ENCODE measurements at regions not wholly inside any gene's neighbourhood (a gene's known extent, or its start where the extent isn't known, plus 50 kb on each side); places are given as distances from the start of the nearest gene placed in this dataset.
"Not testable (repeated sequence)": the region's sequence is repeated elsewhere in the genome, so short reads cannot be mapped to it uniquely, and the experiment has no call there.

GRCh38 chr6:135624402-135625295 lies 127.1 kb upstream of the AHI1 start:
- Histone ChIP-seq H3K9me3 (ENCODE audit: control extremely low read depth in 1 of 3, control insufficient read depth in 2 of 3, insufficient read depth in 1 of 3, low read length in 2 of 3) (no peaks in the 10 kb centered on the region), H4K20me1 (ENCODE audit: control insufficient read depth, insufficient read depth, low read length, poor library complexity, severe bottlenecking) (no peaks in the 10 kb centered on the region), H3K4me2 (replicated peaks; ENCODE audit: low read depth, low read length, poor library complexity, severe bottlenecking) (no peak overlapping the region), H3K4me1 (ENCODE audit: control insufficient read depth in 2 of 2, insufficient read depth in 2 of 2, low read length in 2 of 2) (no peaks in the 10 kb centered on the region), H2AFZ (ENCODE audit: insufficient read depth, low read depth, low read length, poor library complexity, severe bottlenecking) (no peak overlapping the region), H3K9ac (ENCODE audit: low read length) (no peak overlapping the region), H3K27ac (ENCODE audit: low read length in 2 of 2) (no peak overlapping the region), H3K79me2 (ENCODE audit: control insufficient read depth, insufficient read depth, low read length) (no peaks in the 10 kb centered on the region), H3K36me3 (replicated peaks in 1 of 2; ENCODE audit: control extremely low read depth in 1 of 2, control insufficient read depth in 1 of 2, extremely low read depth in 1 of 2, insufficient read depth in 2 of 2, low read length in 1 of 2) (no peaks in the 10 kb centered on the region), H3K27me3 (replicated peaks in 1 of 4; ENCODE audit: control extremely low read depth in 1 of 4, control insufficient read depth in 3 of 4, insufficient read depth in 4 of 4, low read length in 3 of 4) (no peaks in the 10 kb centered on the region), H3K4me3 (ENCODE audit: control extremely low read depth in 1 of 5, extremely low read depth in 1 of 5, insufficient read depth in 1 of 5, low read depth in 2 of 5, low read length in 4 of 5) (no peak overlapping the region)
- no peak for TF ChIP-seq EZH2 (IDR thresholded peaks at IDR 0.05; ENCODE audit: borderline replicate concordance, insufficient read depth, low read depth, low read length, poor library complexity, severe bottlenecking)
- no peak for TF ChIP-seq CTCF (IDR thresholded peaks at IDR 0.05)
- Mint-ChIP-seq H3K27me3 (no peaks in the 10 kb centered on the region), H3K4me3 (no peak overlapping the region), H3K4me1 (no peaks in the 10 kb centered on the region), H3K27ac (no peak overlapping the region), H3K9me3 (ENCODE audit: insufficient read depth) (no peaks in the 10 kb centered on the region)
- DNase-seq (no peak), ATAC-seq (ENCODE audit: low read depth) (no peak)
- ChIA-PET CTCF (interaction anchor here (0.9 kb wide), 1 partner anchor 87 kb away, joined by 3 read pairs; no protein-coding TSS in a partner anchor), POLR2A (no interaction called here)
- WGBS (ENCODE audit: insufficient coverage) = 22% methylated on average over 6 of the region's 9 CpGs
- intact Hi-C loops (cut with micrococcal nuclease) = no loop called here

- H3K27ac ChIP-seq (ENCODE audit: low read length in 2 of 2); H4K20me1 ChIP-seq (ENCODE audit: control insufficient read depth, insufficient read depth, low read length, poor library complexity, severe bottlenecking); H3K4me3 ChIP-seq (ENCODE audit: control extremely low read depth in 1 of 5, extremely low read depth in 1 of 5, insufficient read depth in 1 of 5, low read depth in 2 of 5, low read length in 4 of 5); H3K27me3 ChIP-seq (replicated peaks in 1 of 4; ENCODE audit: control extremely low read depth in 1 of 4, control insufficient read depth in 3 of 4, insufficient read depth in 4 of 4, low read length in 3 of 4); H3K4me1 Mint-ChIP-seq; CTCF ChIA-PET; ATAC-seq (ENCODE audit: low read depth); H3K4me3 Mint-ChIP-seq; H3K4me1 ChIP-seq (ENCODE audit: control insufficient read depth in 2 of 2, insufficient read depth in 2 of 2, low read length in 2 of 2); H3K36me3 ChIP-seq (replicated peaks in 1 of 2; ENCODE audit: control extremely low read depth in 1 of 2, control insufficient read depth in 1 of 2, extremely low read depth in 1 of 2, insufficient read depth in 2 of 2, low read length in 1 of 2); H3K27me3 Mint-ChIP-seq; DNase-seq; H3K9me3 ChIP-seq (ENCODE audit: control extremely low read depth in 1 of 3, control insufficient read depth in 2 of 3, insufficient read depth in 1 of 3, low read length in 2 of 3); H2AFZ ChIP-seq (ENCODE audit: insufficient read depth, low read depth, low read length, poor library complexity, severe bottlenecking); H3K79me2 ChIP-seq (ENCODE audit: control insufficient read depth, insufficient read depth, low read length); H3K9me3 Mint-ChIP-seq (ENCODE audit: insufficient read depth); POLR2A ChIA-PET; H3K9ac ChIP-seq (ENCODE audit: low read length); intact Hi-C loops (cut with micrococcal nuclease); H3K27ac Mint-ChIP-seq; H3K4me2 ChIP-seq (replicated peaks; ENCODE audit: low read depth, low read length, poor library complexity, severe bottlenecking): not testable (repeated sequence)
- 96% methylated on average over 4 of the region's 7 CpGs for WGBS (ENCODE audit: insufficient coverage)
Measured at GRCh38 chr6:135626001-135626400, 128.5 kb upstream of the AHI1 start.

Measured in B cell (primary cell).